Activated CD4-positive, alpha-beta T cell treated with anti-CD3 and anti-CD28 coated beads for 48 hours (primary cell): ENCODE measurements at regions not wholly inside any gene's neighbourhood (a gene's known extent, or its start where the extent isn't known, plus 50 kb on each side); places are given as distances from the start of the nearest gene placed in this dataset.
A peak's percentile ranks its signal among the peaks of the same experiment; 100 is the strongest.
"Not testable (repeated sequence)": the region's sequence is repeated elsewhere in the genome, so short reads cannot be mapped to it uniquely, and the experiment has no call there.

Experiments used
- DNase-seq: peaks from one replicate; pipeline ENCODE4 v3.0.0-alpha.2; 2020

GRCh38 chr2:16746833-16747232 lies 81.2 kb upstream of the CYRIA start:
- DNase-seq, result no peak

DNA sequence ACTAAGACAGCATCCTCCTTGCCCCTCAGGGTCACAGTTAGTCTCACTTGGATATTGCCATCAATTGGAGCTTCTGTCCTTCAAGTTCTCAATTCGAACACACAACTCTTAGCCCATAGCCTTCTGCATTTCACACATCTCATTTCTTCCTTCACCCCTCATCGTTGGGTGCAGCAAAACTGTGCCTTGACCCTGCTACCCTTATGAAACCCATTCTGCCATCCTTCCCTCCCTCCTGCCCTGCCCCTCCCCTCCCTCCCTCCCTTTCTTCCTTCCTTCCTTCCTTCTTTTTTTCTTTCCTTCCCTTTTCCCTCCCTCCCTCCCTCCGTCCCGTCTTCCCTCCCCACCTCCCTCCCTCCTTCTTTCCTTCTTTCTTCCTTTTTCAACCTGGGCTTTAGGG lies 80.7 kb upstream of the CYRIA start:
- no peak for DNase-seq

- peak; percentile 44 for DNase-seq
Measured at GRCh38 chr2:16745466-16745865, 79.8 kb upstream of the CYRIA start.

DNA sequence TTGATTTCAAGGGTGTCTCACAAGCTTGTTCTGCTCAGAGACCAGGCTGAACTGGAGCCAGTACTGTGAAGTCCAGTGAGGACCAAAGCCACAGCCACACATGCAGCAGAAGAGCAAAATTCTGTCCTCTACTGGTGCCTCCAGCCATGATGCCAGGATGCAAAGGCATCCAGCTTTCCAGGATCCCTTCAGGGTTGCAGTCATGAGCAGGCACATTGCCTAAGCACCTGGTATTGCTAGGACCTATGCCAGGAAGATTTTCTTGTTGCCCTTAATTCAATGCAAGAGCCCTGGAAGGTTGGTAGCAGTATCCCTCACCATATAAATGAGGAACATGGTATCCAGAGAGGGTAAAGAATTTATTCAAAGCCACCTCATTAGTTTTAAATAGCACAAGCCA lies 78.9 kb upstream of the CYRIA start:
- DNase-seq, result no peak

GRCh38 chr2:16742026-16742425 lies 76.4 kb upstream of the CYRIA start:
- DNase-seq, result no peak

- no peak for DNase-seq
Measured at GRCh38 chr2:16741498-16741897, 75.9 kb upstream of the CYRIA start.

DNA sequence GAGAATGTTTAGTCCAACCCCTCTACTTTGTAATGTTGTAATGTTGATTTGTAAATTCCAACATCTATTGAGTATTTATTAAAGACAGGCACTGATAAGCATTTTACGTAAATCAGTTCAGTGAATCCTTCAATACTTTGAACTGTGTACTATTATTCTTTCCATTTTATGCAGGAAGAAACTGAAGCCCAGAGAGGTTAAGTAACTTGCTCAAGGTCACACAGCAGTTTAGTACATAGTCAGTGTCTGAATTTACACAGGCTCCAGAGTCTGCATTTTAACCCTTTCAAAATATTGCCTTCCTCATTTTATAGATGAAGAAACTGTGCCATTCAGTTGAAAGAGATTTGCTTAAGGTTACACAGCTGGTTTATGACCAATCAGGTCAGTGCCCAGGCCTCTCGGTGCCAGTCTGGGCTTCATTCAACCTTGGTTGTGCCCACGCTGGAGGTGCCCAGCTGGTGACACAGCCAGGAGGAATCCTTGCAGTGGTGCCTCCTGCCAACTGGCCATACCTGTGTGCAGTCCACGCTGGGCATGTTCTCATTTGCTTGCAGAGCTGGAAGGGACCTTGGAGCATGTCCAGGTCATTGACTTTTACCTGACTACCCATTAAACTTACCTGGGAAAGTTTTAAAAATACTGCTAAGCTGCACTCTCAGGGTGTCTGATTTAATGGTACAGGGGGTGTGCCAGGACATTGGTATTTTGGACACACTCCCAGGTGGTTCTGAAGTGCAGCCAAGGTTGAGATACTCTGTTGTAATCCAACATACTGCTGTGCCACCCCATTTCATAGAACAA lies 74.3 kb upstream of the CYRIA start:
- no peak for DNase-seq

- DNase-seq, result no peak
Measured at GRCh38 chr2:16738361-16739225, 73.0 kb upstream of the CYRIA start.

GRCh38 chr2:16737812-16738211 lies 72.2 kb upstream of the CYRIA start:
- no peak for DNase-seq

DNA sequence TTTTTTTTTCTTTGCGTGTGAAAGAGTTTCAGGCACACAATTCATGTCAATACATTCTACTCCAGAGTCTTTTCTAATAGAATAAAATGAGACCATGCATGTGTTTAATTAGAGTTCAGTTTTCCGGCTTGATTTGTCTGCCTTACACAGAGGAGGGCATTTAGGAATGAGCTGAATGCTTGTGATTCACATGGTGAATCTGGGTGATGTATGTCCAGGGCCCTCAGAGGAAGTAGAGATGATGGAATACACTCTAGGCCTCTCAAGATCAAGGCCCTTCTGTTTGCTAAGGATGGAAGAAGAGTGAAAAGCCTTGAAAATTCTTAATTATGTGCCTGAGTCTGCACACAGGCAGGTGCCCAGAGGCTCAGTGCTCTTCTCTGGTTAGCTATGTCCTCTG lies 71.0 kb upstream of the CYRIA start:
- DNase-seq, result no peak

- no peak for DNase-seq
Measured at GRCh38 chr2:16729335-16729734, 63.7 kb upstream of the CYRIA start.

- DNase-seq, result peak; percentile 9
Measured at GRCh38 chr2:16728351-16729136, 62.9 kb upstream of the CYRIA start.

GRCh38 chr2:16727849-16728248 lies 62.2 kb upstream of the CYRIA start:
- DNase-seq, result not testable (repeated sequence)

DNA sequence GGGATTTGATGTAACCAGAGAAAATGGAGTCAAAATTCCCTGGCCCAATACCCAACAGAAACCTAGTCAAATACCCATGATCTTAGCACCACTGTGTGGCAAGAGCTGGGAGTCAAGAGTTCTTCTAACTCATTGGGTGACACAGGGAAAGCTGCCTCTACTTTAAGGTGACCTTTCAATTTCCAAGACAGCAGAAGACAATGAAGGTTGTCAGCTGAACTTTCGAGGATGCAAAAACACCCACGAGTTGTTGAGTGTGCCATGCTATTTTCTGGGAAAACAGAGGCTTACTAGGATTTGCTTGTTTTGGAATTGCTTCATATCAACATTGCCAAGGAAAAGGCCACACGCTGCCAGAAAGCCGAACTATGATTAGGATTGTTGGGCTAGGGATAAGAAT lies 61.6 kb upstream of the CYRIA start:
- DNase-seq, result no peak

- no peak for DNase-seq
Measured at GRCh38 chr2:16726577-16726976, 60.9 kb upstream of the CYRIA start.

- no peak for DNase-seq
Measured at GRCh38 chr2:16726147-16726546, 60.5 kb upstream of the CYRIA start.

- DNase-seq, result peak; percentile 30
Measured at GRCh38 chr2:16725549-16725948, 59.9 kb upstream of the CYRIA start.

DNA sequence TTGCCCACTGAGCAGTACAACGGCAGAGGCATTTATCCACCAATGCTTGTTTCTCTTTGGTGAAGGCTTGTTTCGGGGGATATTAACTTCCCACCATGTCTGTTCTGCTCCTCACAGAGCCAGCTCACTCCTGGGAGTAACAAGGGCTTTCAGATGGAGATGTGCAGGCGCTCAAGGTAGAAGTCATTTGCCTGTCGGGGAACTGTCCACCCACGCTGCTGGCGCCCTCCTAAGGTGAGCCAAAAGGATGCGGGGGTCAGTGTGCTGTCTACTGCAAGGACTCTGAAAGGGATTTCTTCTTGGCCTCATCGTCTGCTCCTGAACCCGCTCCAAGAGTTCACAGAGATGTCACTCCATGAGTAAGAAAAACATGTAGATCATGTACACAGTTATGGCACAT lies 57.0 kb upstream of the CYRIA start:
- no peak for DNase-seq

DNA sequence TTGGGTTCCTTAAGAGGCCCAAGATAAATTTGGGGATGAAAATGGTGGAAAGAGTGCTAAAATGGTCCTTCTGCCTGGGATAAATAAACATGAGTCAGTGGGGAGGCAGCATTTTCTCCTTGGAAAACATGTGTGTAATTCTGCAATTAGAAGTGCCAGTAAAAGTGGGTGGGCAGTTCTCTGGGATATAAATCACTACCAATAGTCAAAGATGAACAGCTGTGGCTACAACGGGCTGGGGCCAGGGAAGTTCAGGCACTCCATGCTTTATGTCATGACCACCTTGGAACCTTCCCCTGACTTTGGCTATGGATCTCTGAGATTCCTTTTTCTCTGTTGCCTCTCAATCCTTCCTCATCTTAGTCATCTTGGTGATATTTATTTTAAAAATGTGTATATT lies 56.5 kb upstream of the CYRIA start:
- no peak for DNase-seq

DNA sequence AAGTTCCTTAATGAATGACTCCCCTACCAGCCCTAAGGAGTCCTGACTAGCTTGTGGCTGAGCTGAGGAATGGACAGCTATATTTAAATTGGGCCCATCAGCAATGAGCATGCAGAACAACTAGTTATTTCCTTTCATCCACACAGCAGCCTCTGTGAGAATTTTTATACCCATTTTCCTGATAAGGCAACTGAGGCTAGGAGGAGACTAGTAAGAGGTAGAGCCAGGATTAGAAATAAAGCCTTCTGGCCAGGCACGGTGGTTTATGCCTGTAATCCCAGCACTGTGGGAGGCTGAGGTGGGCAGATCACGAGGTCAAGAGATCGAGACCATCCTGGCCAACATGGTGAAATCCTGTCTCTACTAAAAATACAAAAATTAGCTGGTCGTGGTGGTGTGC lies 55.9 kb upstream of the CYRIA start:
- not testable (repeated sequence) for DNase-seq

DNA sequence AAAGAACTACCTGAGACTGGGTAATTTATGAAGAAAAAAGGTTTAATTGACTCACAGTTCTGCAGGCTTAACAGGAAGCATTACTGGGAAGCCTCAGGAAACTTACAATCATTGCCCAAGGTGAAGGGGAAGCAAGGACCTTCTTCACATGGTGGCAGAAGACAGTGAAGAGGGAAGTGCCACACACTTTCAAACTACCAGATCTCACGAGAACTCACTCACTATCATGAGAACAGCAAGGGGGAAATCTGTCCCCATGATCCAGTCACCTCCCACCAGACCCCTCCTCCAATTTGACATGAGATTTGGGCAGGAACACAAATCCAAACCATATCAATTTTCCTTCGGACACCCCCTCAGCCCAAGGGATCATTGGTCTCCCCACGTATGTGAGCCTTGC lies 55.1 kb upstream of the CYRIA start:
- DNase-seq, result not testable (repeated sequence)

- no peak for DNase-seq
Measured at GRCh38 chr2:16719485-16719808, 53.8 kb upstream of the CYRIA start.
